KG1 (cell line): ENCODE measurements at regions not wholly inside any gene's neighbourhood (a gene's known extent, or its start where the extent isn't known, plus 50 kb on each side); places are given as distances from the start of the nearest gene placed in this dataset.

Source experiments
- DNase-seq: peaks from one replicate; lab custom pipeline; 2025; lab: John Stamatoyannopoulos, UW

DNA sequence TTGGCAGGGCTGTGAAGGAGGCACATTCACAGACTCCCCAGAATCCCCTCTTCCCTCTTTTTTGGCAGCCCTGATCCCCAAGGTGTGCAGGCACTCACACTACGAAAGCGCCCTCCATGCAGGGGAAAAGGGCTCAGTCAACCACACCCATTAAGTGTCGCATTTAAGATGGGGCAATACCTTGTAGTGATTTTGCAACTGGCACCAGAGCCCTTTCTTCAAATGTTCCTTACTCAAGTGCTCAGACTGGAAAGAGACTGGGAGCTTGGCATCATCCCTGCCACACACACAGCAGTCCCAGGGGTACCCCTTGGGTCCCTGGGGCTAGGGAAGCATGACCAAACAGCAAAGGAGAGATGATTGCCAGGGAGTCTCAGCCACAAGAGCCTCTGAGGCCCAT is 190.1 kb downstream of the HAUS1 start:
- no peak for DNase-seq

DNA sequence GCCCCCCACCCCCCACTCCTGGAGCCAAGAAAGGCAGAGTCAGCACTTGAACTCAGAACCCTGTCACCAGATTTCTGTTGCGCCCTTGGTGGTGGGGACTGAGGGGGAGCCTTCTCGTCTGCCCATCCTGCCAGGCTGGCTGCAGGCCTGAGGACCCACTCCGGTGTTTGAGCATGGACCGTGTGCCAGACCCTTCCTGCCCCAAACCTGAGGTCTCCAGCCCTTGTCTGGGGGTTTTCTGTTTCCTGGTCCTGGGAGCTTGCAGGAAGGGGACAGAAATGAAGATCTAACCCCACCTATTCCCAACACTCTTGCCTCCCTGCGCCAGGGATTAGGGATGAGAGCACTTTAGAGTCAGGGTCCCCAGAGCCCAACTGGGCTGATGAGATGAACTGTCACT is 190.6 kb downstream of the HAUS1 start:
- no peak for DNase-seq

DNA sequence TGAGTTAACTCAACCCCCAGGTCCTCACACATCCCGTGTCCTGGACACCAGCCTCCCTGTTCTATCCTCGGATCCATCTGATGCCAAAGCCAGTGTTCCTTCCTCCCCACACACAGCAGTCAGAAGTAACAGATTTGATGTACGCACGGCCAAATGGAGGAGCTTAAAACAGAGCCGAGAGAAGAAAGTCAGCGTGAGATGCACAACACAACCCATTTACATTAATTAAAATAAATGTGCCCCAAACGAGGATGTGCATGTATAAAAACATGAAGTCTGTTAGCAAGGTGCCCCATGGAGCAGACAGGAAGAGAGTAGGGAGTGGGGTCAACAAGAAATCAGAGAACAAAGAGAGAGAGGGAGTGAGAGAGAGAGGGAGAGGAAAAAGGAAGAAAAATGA is 191.2 kb downstream of the HAUS1 start:
- DNase-seq = no peak

DNA sequence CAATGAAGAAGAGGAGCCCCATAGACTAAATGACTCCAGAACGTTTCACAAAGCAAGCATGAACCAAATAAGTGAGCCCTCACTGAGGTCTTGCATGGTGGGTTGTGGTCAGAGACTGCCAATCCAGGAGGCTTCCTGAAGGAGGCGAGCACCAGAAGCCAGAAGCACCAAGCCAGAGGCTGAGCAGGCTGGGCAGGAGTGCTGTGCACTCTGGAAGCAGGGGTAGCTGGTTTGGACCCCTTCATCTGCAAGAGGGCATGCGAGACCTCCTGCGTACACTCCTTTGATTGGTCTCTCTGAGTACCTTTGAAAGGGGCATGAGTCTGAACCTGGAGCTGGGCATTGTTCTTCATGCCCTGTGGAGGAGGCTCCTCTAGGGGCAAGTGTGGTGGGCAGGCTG is 192.5 kb downstream of the HAUS1 start:
- no peak for DNase-seq

DNA sequence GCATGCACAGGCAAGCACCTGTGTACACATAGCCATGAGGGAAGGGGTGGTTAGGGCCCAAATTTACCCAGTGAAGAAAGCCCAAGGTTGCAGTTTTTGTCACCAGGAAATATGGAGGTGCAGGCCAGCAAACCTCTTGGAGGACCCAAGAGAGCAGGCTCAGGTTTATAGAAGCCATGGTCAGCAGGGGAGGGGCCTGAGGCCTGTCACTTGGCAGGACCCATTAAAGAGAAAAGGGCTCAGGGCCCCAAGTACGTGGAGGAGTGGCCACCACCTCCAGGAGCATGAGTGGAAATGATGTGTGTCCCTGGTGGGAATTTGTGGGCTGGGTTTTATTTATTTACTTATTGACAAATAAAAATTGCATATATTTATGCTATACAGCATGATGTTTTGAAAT is 192.9 kb downstream of the HAUS1 start:
- DNase-seq = no peak

DNA sequence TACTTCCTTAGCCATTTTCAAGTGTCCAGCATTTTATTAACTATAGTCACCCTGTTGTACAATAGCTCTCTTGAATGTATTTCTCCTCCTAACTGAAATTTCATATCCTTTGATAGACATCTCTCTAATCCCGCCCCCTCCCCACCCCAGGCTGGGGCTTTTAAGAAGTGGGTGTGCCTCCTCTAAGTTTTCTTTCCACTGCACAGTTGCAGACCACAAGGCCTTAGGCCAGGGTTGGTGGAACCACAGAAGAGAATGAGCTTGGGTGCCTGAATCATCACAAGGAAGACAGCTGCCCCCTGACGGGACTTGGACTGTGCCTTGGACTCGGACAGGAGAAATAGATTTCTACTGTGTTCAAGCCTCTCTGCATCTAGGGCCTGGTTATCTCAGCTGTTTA is 193.4 kb downstream of the HAUS1 start:
- DNase-seq = no peak

DNA sequence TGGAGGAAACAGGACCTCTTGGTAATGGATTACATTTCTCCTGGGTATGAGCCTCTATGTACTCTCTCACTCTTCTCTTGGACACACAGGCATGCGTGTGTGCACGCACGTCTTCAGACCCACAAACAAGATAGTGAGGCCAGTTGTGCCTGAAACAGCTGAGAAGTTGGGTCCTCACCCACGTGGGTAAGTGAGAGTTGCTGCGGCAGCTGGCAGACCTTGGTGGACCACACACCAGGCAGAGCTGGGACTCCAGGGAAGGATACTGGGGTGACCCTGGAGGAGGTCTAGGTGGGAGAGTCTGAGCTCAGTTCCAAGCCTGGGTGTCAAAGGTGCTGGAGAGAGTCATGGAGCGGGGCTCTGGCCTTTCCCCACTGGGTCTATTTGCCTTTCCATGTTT is 194.3 kb downstream of the HAUS1 start:
- DNase-seq = no peak

DNA sequence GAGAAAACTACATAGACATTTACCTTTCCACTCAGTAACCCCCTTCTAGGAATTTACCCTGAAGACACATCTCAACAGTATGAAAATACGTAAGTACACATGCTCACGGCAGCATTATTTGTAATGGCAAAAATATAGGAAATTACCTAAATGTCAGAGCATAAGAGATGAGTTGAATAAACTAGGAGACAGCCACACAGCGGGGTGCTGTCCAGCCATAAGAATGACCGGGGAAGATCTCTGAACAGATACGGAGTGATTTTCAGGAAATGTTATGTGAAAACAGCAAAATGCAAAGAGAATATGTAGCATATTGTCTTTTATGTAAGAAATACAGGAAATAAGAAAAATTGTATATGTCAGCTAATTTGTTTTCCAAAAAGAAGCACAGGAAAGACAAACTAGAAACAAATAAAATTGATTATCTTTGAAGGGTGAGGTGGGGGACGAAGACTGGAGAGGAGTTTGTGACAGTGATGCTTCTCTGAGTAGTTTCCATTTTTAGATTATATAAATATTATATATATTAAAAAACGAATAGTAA is 195.4 kb downstream of the HAUS1 start:
- DNase-seq = no peak

DNA sequence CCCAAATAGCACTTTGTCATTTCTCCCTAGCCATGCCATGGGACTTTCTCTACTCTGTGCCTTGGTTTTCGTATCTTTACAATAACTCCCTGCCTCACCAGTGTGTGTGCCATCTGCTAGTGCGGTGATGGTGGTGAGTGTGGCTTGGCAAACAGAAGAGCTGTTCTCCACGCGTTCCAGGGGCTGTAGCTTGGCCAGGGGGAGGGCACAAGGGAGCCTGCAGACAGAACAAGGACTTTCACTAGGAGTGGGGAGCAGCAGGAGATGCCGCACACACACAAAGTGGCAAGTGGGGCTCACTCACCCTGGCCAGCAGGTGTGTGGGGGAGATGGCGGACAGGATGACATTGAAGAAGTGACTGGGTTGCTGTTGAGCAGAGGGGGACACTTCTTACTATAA is 196.9 kb downstream of the HAUS1 start:
- DNase-seq = no peak

DNA sequence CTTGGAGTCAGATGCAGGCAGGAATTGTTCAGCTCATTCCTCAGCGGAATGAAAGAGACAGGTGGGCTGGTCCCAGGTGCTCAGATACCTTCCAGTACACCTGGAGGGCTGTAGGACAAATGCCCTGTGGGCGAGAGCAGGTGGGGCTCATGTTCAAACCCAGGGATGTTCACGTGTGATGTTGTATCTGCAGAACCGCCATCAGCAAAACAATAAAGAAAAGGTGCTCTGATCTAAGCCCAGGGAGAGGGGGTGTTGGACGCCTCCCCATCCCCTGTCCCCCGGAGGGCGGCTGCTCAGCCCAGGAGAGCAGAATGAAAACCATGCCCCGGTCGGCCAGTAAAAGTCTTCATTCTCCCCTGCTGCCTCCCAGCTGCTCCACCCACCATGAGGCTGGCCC is 197.4 kb downstream of the HAUS1 start:
- no peak for DNase-seq

DNA sequence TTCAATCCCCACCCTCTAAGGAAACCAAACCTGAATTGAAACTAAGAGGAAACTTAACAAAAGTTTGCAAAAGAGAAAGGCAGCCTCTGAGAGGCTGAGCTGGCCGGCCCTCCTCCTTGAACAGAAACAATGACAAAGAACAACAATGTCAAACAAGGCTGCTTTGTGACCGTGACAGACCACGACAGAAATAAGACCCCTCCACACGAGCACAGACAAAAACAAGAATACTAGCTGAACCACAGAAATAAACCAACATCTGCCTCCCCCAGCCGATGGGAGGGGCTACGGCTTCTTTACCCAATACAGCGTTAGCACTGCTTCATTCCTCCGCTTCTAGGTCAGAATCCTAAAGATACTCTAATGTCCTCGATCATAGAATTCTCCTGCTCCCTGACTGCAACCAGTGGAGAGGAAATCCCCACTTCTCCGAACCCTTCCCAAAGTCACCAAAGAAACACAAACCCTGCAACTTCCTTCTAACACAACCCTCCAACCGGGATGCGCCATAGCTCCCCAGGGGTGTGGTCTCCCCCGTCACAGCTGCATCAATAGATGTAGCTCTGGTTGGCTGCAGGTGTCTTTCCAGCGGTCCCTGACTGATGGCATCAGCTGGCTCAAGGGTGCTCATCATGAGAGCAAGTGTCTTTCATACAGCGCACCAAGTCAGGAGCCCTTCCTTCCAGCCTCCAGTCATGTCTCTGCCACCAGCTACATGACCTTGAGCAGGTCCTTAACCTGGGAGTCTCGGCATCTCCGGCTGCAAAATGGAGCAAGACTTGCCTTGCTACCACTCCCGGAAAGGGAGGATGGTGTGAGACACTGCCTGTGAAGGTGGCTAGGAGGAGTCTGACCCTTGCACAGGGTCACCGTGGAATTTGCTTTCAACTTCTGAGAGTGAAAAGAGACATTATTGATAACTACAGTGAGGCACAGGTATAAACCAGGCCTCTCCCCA is 198.6 kb downstream of the HAUS1 start:
- no peak for DNase-seq

DNA sequence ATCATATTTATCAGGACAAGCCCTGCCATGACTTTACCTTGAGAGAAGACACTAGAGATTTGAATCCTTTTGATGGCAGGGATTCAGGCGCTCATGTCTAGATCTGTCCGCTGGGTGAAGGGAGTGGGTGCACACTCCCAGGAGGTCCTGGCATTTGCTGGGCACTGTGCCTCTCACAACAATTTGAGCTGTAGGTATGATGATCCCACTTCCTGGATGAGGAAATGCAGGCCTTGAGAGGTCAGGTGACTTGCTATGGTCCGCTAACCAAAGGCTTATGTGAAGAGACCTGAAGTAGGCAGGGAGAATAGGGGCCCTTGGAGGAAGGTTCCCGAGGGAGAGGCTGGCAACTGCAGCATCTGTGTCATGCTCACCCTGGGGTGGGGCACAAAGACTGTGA is 206.1 kb downstream of the HAUS1 start:
- DNase-seq = no peak

DNA sequence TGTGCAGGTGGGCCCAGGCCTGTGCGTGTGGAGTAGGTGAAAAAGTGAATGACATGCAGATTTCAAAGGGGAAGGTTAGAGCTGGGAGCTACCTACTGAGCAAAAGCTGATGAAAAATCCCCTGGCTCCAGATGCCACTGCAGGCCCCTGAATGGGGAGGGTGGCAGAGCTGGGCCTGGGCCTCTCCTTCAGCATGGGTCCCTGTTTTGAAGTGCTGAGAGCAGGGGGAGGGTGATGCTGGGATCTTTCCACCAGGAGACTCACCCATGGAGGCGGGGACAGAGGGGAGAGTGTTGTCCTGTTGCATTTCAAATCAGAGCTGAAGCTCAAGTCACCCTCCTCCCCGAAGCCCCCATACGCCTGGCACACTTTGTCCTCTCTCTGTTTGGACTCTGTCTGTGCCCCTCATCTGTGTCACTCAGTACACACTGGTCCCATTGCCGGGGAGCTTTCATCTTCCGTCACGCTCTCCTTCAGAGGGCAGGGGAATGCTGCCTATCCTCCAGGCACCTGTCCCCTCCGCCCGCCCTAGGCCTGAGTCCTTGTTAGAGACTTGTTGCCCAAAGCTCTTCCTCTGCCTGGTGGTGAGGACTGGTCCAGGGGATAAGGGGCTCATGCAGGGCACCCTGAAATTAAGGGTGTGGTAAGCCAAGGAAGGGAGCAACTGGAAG is 206.6 kb downstream of the HAUS1 start:
- no peak for DNase-seq

DNA sequence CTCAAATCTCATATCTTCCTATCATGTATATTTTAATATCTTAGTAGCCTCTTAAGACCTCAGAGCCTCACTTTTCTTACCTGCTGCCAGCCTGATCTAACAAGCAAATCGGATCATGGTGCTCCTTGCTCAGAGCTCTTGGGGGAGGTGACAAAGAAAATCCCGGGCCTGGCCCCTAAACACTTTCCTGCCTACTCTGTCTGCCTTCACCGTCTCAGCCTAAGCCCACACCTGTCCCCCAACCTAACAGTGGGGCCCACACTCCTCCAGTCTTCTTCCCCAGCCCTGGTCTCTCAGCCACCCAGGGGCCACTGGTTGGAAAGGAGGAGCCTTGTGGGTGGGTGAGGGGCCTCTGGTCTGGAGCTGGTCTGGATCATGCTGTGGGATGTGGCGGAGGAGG is 207.3 kb downstream of the HAUS1 start:
- no peak for DNase-seq

DNA sequence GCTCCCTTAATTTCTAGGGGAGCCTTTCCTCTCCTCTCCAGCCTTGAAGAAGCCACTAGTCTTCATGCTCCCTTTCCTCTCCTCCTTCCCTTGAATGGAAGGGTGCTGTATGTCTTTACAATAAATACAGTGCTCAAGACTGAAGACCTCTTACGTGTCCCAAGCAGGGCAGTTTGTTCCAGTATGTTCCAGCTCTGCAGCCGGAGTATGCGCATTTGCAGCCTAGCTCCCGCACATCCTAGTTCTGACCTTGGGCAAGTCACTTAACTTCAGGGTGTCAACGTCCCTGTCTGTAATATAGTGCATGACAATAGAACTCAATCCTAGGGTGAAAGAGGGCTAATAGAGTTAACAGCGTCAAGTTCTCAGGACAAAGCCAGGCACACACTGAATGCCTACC is 208.0 kb downstream of the HAUS1 start:
- DNase-seq = no peak

DNA sequence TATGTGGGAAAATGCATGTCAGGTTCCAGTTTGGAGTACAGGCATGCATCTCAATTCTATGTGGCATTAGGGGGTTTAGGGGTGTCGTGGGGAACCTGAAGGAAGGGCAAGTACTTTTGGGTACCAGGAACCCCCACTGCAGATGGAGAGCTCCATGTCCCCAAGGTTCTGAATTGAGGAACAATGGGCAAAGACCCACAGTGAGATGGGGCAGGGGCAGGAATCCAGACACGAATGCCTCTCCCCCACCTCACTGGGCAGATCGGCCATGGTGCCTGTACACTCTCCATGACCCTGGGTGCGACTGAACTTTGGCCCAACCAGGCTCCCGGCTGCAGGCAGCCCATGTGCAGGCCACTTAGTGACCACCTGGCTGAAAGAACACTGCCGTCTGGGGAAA is 209.3 kb downstream of the HAUS1 start:
- no peak for DNase-seq

DNA sequence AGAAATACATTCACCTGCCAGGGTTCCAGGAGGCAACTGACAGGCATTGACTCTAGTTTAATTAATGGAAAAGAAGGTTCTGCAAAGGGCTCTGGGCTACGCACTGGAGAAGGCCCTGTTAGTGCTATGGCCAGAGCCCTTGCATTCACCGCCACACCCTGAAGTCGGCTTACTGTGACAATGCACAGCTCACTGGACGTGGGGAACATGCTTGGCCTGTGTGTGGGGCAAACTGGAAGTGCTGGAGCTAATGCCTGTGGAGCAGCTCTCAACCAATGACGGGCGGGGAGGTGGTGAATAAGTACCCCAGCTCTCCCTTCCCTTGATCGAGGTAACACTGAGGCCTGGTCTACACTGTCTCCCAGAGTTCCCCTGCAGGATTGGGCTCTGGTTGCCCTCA is 209.8 kb downstream of the HAUS1 start:
- DNase-seq = no peak

DNA sequence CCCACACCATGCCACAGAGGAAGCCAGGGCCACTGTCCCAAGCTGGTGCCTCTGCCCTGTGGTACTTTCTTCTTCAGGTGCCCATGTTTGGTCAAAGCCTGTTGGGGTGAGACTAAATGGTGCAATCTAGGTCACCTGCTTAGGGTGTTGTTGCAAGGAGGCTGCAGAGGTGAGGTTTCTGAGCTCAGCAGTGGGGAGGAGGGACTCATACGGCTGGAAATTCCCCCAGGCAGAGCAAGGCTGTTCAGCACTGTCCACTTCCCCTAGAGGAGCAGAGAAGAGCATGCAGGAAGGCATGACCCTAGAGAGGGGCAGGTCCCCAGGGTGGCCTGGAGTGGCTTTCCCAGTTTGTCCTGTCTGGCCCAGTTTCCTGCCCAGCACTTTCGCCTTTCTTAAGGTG is 211.0 kb downstream of the HAUS1 start:
- DNase-seq = no peak

DNA sequence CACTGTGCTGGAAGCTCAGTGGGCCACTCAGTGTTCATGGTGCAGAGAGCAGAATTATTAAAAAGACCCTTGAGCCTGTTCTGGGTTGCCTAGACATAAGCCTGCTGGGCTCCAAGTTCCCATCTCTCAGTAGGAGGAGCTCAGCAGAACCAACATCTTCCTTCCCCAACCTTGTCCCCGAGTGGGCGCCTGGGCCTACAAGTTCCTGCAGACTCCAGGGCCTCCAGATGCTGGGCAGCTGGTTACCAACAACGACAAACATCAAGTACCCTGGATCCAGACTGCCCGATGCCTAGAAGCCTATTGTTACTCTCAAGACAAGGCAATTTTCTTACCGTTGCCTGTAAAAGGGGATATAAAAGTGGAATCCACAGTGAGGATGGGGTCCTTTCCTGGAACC is 214.2 kb downstream of the HAUS1 start:
- DNase-seq = no peak

DNA sequence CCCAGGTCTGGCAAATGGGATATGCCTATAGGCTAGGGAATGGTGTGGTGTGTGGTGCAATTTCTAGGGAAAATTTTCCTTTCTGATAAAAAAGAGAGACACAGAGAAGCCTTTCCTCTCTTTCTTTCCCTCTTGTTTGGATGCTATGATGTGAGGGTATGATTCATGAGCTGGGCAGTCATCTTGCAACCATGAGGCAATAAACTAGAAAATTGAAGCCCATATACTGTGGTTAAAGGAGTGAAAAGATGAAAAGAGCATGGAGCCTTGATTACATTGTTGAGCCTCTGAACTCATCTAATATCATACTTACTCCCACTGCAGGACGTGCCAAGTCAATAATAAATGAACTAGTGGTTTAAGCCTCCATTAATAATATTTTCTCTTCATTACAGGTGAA is 215.6 kb downstream of the HAUS1 start:
- no peak for DNase-seq

DNA sequence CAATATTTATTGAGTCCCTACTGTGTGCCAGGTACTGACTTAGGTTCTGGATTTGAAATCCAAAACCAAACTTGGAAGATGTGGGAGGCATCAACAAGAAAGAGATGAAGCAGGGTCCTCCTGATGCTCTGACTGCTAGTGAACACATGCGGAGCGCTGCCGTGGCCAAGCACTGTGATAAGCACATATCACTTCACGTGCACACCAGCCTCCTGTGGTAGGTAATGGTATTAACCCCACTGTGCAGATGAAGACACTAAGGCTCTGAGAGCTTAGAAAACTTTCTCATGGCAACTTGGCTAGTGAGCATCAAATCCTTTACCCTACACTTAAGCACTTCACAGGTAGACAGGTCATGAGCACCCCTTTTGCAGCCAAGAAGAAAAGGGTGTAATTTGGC is 216.1 kb downstream of the HAUS1 start:
- DNase-seq = no peak

DNA sequence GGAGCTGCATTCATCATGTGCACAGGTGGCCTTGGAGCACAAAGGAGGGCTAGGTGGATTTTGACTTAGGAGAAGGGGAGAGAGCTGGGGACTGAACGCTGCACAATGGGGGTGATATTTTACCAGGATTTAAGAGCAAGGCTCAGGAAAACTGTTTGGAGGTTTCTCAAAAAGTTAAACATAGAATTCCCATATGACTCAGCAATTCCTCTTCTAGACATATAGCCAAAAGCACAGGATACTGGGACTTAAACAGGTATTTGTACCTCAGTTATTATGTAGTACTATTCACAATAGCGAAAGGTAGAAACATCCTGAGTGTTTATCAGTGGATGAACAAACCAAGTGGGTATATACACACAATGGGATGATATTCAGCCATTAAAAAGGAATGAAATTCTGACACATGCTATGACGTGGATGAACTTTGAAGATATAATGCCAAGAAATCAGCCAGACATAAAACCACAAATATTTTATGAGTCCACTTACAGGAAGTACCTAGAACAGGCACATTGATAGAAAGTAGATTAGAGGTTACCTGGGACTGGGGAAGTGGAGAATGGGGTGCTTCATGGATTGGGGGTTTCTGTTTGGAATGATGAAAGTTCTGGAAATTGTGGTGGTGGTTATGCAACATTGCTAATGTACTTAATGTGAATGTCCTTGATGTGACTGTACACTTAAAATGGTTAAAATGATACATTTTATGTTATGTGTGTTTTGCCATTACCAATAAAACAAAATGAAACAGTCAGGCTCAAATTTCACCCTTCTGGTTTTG is 216.9 kb downstream of the HAUS1 start:
- DNase-seq = no peak

DNA sequence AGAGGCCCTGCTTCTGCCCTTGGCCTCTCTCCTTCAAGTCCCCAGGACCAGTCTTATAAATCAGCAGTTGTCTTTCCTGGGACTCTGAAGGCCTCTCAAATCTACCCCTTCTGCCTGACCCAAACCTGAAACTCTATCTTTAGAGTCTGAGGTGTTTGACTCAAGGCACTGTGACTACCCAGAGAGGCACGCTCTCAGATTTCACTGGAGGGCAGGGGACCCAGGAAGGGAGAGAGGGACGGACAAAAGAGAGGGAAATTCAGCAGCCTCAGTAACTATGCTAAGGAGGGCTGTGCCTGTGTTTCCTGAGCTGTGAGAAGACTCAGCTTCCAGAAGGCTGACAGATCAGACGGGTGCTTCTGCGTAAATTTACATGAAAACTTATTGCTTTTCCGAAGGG is 217.8 kb downstream of the HAUS1 start:
- DNase-seq = no peak
